Right lobe of liver (tissue), 4 donors: ENCODE measurements at regions not wholly inside any gene's neighbourhood (a gene's known extent, or its start where the extent isn't known, plus 50 kb on each side); places are given as distances from the start of the nearest gene placed in this dataset.

Experiments
- POLR2A ChIP-seq: fragments of 450-650 bp; IDR thresholded peaks from one replicate; pipeline ENCODE4 v1.6.1; 2017; ENCODE audit warnings: antibody characterized with exemption, mild to moderate bottlenecking
- TF ChIP-seq, protein P1 (sequence below), 4 donors: fragments of 200-600 bp in 3 of 4; fragments of 450-650 bp in 1 of 4; IDR thresholded peaks; one replicate each; pipeline versions ENCODE4 v1.5.1 to v1.8.0; 2016 to 2022; ENCODE audit warnings: antibody characterized with exemption in 4 of 4, mild to moderate bottlenecking in 2 of 4
- donor health status: DM: no; HTN: no; CAD: no.
- donor health status: DM: no; HTN: no; CAD: no.
- donor health status: DM: no; HTN: yes; CAD: no.

DNA sequence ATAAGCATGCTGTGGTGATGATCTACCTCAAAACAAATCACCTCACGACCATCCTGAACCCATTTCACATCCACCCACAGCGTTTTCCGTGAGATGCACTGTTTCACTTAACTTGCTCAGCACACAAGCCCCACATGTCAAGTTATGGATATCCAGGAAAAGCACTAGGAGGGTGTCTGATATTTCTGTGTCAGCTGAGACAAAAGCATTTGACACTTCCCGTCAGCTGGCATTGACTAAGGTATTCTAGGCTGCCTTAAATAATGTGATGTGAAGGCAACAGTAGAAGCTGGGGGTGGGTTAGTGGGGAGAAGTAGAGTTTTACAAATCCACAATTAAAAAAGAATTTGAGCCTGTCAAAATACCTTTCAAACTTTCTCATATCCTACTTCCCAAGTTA is 68.7 kb upstream of the MDFIC start:
- TF ChIP-seq, protein P1, sequence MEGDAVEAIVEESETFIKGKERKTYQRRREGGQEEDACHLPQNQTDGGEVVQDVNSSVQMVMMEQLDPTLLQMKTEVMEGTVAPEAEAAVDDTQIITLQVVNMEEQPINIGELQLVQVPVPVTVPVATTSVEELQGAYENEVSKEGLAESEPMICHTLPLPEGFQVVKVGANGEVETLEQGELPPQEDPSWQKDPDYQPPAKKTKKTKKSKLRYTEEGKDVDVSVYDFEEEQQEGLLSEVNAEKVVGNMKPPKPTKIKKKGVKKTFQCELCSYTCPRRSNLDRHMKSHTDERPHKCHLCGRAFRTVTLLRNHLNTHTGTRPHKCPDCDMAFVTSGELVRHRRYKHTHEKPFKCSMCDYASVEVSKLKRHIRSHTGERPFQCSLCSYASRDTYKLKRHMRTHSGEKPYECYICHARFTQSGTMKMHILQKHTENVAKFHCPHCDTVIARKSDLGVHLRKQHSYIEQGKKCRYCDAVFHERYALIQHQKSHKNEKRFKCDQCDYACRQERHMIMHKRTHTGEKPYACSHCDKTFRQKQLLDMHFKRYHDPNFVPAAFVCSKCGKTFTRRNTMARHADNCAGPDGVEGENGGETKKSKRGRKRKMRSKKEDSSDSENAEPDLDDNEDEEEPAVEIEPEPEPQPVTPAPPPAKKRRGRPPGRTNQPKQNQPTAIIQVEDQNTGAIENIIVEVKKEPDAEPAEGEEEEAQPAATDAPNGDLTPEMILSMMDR (IDR thresholded peaks at IDR 0.05): no peak
- TF ChIP-seq POLR2A: no peak
